ENCODE measurements at regions not wholly inside any gene's neighbourhood (a gene's known extent, or its start where the extent isn't known, plus 50 kb on each side); places are given as distances from the start of the nearest gene placed in this dataset.

- DNase-seq (ENCODE audit: low read depth in 2 of 2): no peak
Observed at GRCh38 chr2:41691561-41691960, 356.3 kb upstream of the PKDCC start.

GRCh38 chr2:41694536-41695049 lies 353.2 kb upstream of the PKDCC start:
- DNase-seq (ENCODE audit: low read depth in 2 of 2): no peak

- no peak for DNase-seq (ENCODE audit: low read depth in 2 of 2)
Observed at GRCh38 chr2:41695198-41696113, 352.4 kb upstream of the PKDCC start.

DNA sequence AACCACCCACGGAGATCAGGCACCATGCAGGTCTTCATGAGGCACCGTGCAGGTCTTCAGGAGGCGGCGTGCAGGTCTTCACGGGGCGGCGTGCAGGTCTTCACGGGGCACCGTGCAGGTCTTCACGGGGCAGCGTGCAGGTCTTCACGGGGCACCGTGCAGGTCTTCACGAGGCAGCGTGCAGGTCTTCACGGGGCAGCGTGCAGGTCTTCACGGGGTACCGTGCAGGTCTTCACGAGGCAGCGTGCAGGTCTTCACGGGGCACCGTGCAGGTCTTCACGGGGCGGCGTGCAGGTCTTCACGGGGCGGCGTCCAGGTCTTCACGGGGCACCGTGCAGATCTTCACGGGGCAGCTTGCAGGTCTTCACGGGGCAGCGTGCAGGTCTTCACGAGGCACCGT lies 350.4 kb upstream of the PKDCC start:
- no peak for DNase-seq (ENCODE audit: low read depth in 2 of 2)

GRCh38 chr2:41698678-41699422 lies 349.0 kb upstream of the PKDCC start:
- DNase-seq (ENCODE audit: low read depth in 2 of 2): no peak

GRCh38 chr2:41701231-41701630 lies 346.6 kb upstream of the PKDCC start:
- no peak for DNase-seq (ENCODE audit: low read depth in 2 of 2)

DNA sequence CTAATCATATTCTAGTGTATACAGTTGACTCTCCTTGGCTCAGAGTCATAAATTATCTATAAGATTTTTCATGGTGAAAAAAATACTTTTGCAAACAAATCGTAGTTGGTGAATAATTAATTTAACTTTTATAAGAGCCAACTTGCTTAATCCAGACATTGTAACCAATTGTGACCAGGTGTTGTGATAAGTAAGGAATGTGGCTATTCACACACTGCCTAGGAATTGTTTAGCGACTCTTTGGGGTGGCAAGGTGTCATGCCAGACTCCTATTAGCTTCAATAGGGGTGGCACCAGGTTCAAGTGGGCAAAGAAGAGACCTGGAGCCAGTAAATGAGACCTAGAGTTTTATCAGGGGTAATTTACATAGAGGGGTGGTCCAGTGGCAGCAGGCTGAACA lies 344.7 kb upstream of the PKDCC start:
- no peak for DNase-seq (ENCODE audit: low read depth in 2 of 2)

DNA sequence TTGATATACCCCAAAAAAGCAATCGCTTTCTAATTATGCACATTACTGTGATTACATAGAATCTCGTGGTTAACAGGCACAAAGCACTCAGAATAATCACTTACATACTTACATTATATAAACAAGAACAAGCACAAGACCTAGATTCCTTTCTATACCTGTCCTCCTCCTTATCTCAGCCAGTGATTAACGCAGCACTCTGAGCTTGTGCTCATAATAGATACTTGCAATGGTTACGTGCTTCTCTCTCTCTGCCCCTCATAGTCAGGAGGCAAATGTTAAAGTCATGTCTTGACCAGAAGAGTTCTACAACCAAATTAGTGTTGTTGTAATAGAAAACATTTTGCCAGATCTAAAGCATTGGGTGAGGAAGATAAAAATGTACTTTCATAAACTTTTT lies 342.2 kb upstream of the PKDCC start:
- DNase-seq (ENCODE audit: low read depth in 2 of 2): no peak

GRCh38 chr2:41706286-41706685 lies 341.5 kb upstream of the PKDCC start:
- DNase-seq (ENCODE audit: low read depth in 2 of 2): no peak

DNA sequence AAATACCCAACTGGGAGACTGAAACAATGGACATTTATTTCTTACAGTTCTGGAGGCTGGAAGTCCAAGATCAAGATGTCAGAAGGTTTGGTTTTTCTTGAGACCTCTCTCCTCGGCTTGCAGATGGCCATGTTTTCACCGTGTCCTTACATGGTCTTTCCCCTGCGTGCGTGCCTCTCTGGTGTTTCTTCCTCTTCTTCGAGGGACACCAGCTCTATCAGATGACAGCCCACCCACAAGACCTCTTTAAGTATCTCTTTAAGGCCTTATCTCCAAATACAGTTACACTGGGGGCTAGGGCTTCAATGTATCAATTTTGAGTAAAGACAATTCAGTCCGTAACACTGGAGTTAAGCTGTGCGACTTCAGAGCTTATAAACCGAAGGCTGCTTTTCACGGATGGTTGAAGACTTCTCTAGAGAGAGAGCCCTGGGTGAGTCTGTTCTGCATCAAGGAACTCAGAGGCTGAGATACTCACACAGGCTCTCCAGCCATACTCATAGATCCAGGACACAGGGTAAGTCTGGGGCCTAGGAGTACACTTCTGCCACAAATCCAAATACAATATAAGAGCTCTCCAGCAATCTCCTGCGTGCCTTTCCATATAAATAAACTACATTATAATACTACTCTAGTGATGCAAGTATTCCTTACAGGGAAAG lies 339.9 kb upstream of the PKDCC start:
- no peak for DNase-seq (ENCODE audit: low read depth in 2 of 2)

DNA sequence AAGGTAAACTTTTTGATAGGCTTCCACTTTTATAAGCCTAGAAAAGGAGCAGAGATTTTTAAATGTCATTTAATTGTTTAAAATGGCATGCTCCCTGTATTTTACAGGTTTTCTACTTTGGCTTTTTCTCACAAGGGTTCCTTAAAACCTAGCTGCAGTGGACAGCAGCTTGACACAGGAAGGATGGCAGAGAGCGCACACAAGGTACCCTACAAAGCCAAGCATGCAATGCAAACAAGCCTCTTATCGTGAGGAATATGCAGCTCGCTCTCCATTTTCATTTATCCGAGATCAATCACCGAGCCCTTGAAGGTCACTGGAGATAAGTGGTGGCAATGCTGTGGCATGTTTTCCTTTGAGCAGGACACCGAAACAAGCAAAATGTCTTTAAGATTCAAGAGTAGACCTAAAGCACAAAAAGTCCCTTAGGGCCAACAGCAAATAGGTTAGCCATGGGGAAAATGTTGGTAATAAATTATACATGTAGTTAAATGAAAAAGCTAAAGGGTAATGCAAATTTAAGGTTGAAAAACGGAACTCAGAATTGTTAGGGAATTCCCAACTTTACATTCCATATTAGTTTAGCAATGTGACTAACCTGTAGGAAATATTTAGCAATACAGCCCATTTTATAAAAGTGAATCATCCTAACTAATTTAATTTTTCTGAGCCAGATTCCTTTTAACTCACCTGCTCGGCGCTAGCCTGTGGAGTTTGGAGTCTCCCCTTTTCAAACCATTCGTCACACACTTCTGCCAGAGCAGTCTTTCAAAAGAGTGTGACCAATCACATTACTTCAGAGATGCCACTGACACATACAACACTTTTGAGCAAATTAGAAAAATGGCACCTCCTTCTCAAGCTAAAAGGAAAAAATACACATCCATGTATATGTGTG lies 337.9 kb upstream of the PKDCC start:
- no peak for DNase-seq (ENCODE audit: low read depth in 2 of 2)

DNA sequence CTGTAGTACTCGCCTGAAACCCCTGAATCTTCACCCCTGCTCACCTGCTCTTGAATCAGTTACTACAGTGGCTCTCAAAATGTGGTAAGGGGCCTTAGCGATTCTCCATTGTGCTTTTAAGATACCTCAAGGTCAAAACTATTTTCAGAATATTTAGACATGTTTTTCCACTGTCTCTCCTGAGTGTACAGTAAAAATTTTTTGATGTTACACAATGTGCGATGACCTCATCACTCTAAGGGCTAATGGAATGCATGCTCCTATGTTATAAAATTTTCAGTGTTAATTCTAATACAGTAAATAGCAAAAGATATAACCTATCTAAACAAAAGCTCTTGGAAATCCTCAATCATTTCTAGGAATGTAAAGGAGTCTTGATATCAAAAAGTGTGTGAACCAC lies 336.9 kb upstream of the PKDCC start:
- DNase-seq (ENCODE audit: low read depth in 2 of 2): no peak

DNA sequence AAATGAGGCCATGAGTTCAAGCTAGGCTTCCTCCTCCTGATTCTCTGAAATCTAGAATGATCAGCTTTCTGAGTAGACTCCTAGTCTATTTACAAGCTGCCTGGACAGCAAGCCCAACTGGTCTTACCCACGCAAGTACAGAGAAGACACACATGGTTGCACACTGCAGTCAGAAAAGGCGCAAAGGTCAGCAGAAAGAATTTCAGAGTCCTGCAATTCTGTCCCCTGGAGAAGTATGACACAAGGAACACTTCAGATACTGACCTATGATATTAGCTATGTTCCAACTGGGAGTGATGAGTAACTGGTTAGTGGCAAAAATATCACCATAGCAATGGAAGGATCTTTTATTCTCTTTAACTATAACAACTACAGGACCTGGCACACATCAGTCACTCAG lies 336.1 kb upstream of the PKDCC start:
- no peak for DNase-seq (ENCODE audit: low read depth in 2 of 2)

GRCh38 chr2:41716497-41716896 lies 331.3 kb upstream of the PKDCC start:
- DNase-seq (ENCODE audit: low read depth in 2 of 2): no peak

DNA sequence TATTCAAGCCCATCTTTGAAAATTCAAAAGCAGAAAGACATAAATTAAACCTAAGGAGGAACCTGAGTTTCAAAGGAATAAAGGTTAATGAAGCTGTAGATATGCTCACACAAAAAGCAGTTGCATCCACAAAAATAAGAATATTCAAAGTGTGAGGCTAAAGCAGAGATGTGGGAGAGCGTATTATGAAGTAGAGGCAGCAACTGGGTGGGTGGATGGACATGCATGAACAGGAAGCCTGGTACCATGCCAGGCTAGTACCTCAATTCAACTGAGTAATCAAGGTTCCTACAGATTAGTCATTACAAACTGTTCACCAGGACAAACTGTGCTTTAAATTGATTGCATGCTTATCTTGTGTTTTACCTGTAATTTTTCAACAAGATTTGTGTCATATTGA lies 330.0 kb upstream of the PKDCC start:
- no peak for DNase-seq (ENCODE audit: low read depth in 2 of 2)

- no peak for DNase-seq (ENCODE audit: low read depth in 2 of 2)
Observed at GRCh38 chr2:41718705-41719104, 329.1 kb upstream of the PKDCC start.

GRCh38 chr2:41719756-41720155 lies 328.1 kb upstream of the PKDCC start:
- DNase-seq (ENCODE audit: low read depth in 2 of 2): no peak

- no peak for DNase-seq (ENCODE audit: low read depth in 2 of 2)
Observed at GRCh38 chr2:41720331-41721251, 327.2 kb upstream of the PKDCC start.

DNA sequence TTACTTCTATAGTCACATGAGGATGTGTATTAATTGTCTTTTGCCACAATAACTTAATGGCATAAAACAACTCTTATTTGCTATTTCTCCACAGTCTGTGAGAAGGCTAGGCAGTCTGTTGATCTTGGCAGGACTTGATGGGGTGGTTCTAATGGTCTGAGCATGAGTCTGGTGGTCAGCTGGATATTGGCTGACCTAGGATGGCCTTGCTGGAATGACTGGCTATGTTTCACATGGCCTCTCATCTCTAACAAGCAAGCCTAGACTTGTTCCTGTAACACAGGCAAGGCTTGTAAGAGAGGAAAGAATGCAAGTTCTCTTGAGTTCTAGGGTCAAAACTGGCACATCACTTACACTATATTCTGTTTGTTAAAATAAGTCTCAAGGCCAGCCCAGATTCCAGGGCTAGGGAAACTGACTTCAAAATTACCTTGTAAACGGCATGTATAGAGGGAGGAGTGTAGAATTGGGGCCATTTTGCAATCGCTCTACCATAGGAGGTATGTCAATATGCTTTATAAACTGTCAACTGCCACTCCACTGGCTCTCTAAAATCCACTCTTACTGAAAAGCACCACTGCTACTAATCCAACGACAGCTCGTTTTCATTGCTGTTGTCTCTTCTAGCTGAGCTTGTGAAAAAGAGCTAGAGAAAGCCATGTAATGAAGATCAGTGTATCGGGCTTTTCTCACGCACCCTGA lies 325.0 kb upstream of the PKDCC start:
- no peak for DNase-seq (ENCODE audit: low read depth in 2 of 2)

- no peak for DNase-seq (ENCODE audit: low read depth in 2 of 2)
Observed at GRCh38 chr2:41723526-41723925, 324.3 kb upstream of the PKDCC start.
